ENCODE measurements at regions not wholly inside any gene's neighbourhood (a gene's known extent, or its start where the extent isn't known, plus 50 kb on each side); places are given as distances from the start of the nearest gene placed in this dataset.

DNA sequence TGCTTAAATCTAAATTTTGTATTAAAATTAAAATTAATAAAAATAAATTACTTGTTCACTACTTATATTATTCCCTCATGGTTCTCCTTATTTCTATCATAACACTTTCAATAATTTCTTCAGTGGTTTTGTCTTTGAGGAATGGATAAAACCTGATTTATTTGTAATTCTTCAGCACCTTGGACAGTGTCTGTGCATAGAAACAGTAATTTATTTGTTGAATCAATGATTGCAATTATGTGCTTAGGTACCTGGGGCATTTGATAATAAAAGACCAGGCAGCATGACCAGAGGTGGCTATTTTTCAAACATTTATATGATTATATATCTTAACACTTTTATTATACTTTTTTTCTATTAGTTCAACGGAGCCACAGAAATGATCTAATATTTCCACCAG, 1062.7 kb downstream of the DSC3 start:
- Histone ChIP-seq H3K4me2 (no peak overlapping the region), H3K27ac (no peak overlapping the region), H3K27me3 (no peaks in the 10 kb centered on the region), H3K36me3 (no peaks in the 10 kb centered on the region), H3K9me3 (replicated peaks in 1 of 11) (no peaks in the 10 kb centered on the region), H3K9ac (no peak overlapping the region), H4K20me1 (no peaks in the 10 kb centered on the region), H3K4me1 (no peaks in the 10 kb centered on the region), H3K4me3 (no peak overlapping the region)
- no peak for TF ChIP-seq Cebpa-rat (IDR thresholded peaks at IDR 0.05)

DNA sequence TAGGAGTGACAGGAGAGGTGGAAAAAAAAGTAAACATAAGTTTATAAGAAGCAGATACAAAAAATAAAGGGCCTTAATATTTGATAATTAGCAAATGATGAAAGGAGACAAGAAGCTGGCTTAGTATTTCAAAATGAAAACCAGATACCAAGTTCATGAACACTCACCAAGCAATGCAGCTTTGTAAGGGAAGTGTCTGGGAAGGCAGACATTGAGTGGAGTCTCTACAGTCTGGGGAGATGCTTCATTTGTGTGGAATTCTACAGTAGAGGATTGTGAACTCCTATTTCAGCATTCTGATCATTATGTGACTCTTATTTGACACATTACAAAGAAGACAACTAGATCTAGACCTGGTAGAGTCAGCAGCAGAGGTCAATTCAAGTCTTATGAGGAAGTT, 1072.7 kb downstream of the DSC3 start:
- no peaks in the 10 kb centered on the region for H4K20me1 ChIP-seq
- no peak overlapping the region for H3K9ac ChIP-seq
- no peak for TF ChIP-seq Cebpa-rat (IDR thresholded peaks at IDR 0.05)
- H3K27me3 ChIP-seq: no peaks in the 10 kb centered on the region
- H3K9me3 ChIP-seq (replicated peaks in 1 of 11): no peaks in the 10 kb centered on the region
- no peaks in the 10 kb centered on the region for H3K36me3 ChIP-seq
- no peak overlapping the region for H3K4me2 ChIP-seq
- H3K4me1 ChIP-seq: no peaks in the 10 kb centered on the region
- no peak overlapping the region for H3K4me3 ChIP-seq
- H3K27ac ChIP-seq: no peak overlapping the region

DNA sequence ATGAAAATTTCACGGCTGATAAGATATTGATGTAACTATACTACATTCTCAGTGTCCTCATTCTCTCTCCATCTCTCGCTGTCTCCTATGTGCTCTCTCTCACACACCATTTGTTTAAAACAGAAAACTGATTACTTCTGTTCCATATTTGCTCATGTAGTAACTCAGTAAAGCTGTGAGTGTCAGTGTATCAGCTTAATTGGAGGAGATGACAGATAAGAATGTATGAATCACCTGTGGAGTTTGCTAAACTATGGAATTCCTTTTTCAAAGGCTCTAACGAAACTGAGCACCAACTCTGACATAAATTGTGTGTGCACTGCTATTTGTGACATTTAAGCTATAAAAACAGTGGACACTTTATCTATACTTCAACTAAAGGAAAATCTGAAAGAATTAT, 1080.0 kb downstream of the DSC3 start:
- H3K9me3 ChIP-seq (replicated peaks in 1 of 11): no peaks in the 10 kb centered on the region
- H3K4me1 ChIP-seq: no peaks in the 10 kb centered on the region
- no peak overlapping the region for H3K4me2 ChIP-seq
- no peak overlapping the region for H3K9ac ChIP-seq
- H3K36me3 ChIP-seq: no peaks in the 10 kb centered on the region
- H3K4me3 ChIP-seq: no peak overlapping the region
- no peak for TF ChIP-seq Cebpa-rat (IDR thresholded peaks at IDR 0.05)
- no peaks in the 10 kb centered on the region for H3K27me3 ChIP-seq
- H4K20me1 ChIP-seq: no peaks in the 10 kb centered on the region
- no peak overlapping the region for H3K27ac ChIP-seq

DNA sequence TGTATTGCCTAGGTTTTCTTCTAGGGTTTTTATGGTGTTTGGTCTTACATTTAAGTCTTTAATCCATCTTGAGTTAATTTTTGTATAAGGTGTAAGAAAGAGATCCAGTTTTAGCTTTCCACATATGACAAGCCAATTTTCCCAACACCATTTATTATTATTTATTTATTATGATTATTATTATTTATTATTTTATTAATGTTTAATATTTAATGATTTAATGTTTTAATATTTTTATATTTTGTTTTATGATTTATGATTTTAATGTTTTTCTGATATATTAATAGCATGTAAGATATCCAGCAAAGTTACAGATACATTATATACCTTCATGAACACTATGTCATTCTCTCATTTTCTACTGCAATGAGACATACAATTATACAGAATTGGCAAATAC, 1082.0 kb downstream of the DSC3 start:
- no peaks in the 10 kb centered on the region for H3K4me1 ChIP-seq
- H3K36me3 ChIP-seq: no peaks in the 10 kb centered on the region
- no peaks in the 10 kb centered on the region for H3K27me3 ChIP-seq
- no peak overlapping the region for H3K4me2 ChIP-seq
- no peak for TF ChIP-seq Cebpa-rat (IDR thresholded peaks at IDR 0.05)
- H3K27ac ChIP-seq: no peak overlapping the region
- H4K20me1 ChIP-seq: no peaks in the 10 kb centered on the region
- no peaks in the 10 kb centered on the region for H3K9me3 ChIP-seq (replicated peaks in 1 of 11)
- H3K4me3 ChIP-seq: no peak overlapping the region
- no peak overlapping the region for H3K9ac ChIP-seq

DNA sequence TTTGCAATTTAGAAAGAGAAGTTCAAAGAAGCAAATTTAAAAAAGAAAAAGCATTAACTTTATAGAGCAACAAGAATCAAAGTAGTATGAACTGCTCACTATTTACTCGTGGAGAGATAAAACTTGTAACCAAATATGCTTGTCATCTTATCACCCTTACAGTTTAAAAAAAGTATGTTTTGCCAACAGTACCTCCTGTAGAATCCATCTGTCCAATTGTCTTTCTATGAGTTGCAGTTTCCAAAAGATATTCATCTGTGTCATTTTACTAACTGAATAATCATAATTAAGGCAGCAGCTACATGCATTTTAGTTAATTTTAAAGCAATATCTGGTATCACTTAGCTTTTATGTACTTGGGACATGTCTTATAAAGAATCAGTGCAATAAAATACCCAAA, 1112.3 kb downstream of the DSC3 start:
- H3K27me3 ChIP-seq: no peaks in the 10 kb centered on the region
- no peak overlapping the region for H3K4me2 ChIP-seq
- no peak overlapping the region for H3K4me3 ChIP-seq
- no peak overlapping the region for H3K27ac ChIP-seq
- no peaks in the 10 kb centered on the region for H3K36me3 ChIP-seq
- no peak for TF ChIP-seq Cebpa-rat (IDR thresholded peaks at IDR 0.05)
- H3K9ac ChIP-seq: no peak overlapping the region
- no peaks in the 10 kb centered on the region for H4K20me1 ChIP-seq
- no peaks in the 10 kb centered on the region for H3K9me3 ChIP-seq (replicated peaks in 1 of 11)
- H3K4me1 ChIP-seq: no peaks in the 10 kb centered on the region

DNA sequence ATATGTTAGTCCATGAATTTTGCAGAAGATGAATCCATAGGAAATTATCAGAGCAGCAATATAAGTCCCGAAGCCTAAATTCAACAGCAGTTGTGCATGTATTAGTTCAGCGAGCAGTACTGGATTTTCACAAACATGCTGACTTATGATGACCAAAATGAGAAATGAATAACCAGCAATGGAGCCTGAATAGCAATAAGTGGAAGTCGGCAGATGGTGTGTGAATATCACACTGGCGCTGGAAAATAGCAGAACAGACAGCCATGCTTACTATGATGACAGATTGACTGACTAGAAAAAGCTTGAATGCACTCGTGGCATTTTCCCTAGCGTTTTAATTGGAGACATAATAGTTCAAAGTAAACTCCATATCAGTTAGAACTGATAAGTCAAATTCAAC, 1114.5 kb downstream of the DSC3 start:
- no peak overlapping the region for H3K9ac ChIP-seq
- no peak overlapping the region for H3K27ac ChIP-seq
- TF ChIP-seq Cebpa-rat (IDR thresholded peaks at IDR 0.05): no peak
- H3K4me1 ChIP-seq: no peaks in the 10 kb centered on the region
- no peak overlapping the region for H3K4me2 ChIP-seq
- no peaks in the 10 kb centered on the region for H3K36me3 ChIP-seq
- no peaks in the 10 kb centered on the region for H3K27me3 ChIP-seq
- H3K4me3 ChIP-seq: no peak overlapping the region
- no peaks in the 10 kb centered on the region for H3K9me3 ChIP-seq (replicated peaks in 1 of 11)
- no peaks in the 10 kb centered on the region for H4K20me1 ChIP-seq

DNA sequence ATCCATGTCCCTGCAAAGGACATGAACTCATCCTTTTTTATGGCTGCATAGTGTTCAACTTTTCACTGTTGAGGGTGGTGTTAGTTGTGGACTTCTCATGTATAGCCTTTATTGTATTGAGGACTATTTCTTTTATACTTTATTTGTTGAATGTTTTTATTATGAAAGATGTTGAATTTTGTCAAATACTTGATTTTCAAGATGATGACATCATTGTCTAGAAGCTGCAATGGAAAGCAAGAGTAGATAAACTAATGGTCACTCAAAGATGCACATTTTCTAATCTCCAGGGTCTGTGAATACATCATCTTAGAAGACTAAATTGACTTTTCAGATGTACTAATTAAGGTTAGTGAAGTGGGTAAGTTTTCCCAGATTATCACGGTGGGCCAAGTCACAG, 1117.0 kb downstream of the DSC3 start:
- Histone ChIP-seq H3K4me2 (no peak overlapping the region), H3K27ac (no peak overlapping the region), H4K20me1 (no peaks in the 10 kb centered on the region), H3K4me1 (no peaks in the 10 kb centered on the region), H3K9me3 (replicated peaks in 1 of 11) (no peaks in the 10 kb centered on the region), H3K27me3 (no peaks in the 10 kb centered on the region), H3K4me3 (no peak overlapping the region), H3K9ac (no peak overlapping the region), H3K36me3 (no peaks in the 10 kb centered on the region)
- no peak for TF ChIP-seq Cebpa-rat (IDR thresholded peaks at IDR 0.05)

DNA sequence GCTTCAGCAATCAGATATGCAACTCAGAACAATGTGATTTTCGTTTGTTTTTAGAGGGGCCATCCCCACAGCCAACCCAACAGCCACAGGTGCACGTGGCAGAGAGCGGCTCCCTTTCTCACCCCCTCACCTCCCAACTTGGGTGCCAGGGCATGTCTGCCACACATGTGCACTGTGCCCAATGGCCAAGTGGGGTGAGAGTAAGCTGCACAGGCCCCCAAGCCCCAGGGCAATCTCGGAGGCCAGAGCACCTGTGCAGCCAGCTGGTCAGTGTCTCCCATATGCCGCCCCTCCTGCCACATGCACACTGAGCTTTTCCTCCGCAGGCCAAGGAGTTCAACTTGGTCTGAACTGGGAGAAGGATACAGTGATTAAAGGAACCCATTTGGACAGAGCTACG, 1130.2 kb downstream of the DSC3 start:
- no peak overlapping the region for H3K9ac ChIP-seq
- H3K36me3 ChIP-seq: no peaks in the 10 kb centered on the region
- no peaks in the 10 kb centered on the region for H4K20me1 ChIP-seq
- TF ChIP-seq Cebpa-rat (IDR thresholded peaks at IDR 0.05): no peak
- H3K4me1 ChIP-seq: no peaks in the 10 kb centered on the region
- H3K27me3 ChIP-seq: no peaks in the 10 kb centered on the region
- H3K4me3 ChIP-seq: no peak overlapping the region
- H3K27ac ChIP-seq: no peak overlapping the region
- no peak overlapping the region for H3K4me2 ChIP-seq
- H3K9me3 ChIP-seq (replicated peaks in 1 of 11): no peaks in the 10 kb centered on the region

DNA sequence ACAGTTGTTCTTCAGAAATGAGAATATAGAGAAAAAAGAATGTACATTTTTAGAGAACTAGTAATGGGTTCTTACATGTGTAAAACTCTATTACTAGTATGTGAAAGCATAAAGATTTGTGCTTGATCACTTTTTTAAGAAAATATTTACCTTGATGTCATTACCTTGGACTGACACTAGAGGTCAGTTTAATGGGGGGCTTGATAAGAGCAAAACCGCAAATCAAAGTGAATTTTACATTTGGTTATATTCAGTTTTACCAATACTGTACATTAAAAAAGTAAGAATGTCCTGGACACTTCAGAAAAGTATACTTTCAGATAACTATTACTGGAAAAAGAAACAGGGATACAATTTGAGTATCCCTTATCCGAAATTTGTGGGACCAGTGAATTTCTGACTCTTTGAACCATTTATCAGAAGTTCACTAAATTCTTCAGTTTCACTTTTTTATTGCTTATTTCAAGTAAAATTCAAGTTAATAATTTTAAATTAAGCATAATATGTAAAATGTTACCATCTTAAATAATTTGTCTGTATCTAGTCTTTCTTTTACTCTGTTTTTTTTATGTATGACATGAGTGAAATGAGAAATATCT, 1149.5 kb downstream of the DSC3 start:
- no peak overlapping the region for H3K4me2 ChIP-seq
- no peaks in the 10 kb centered on the region for H3K27me3 ChIP-seq
- H3K4me3 ChIP-seq: no peak overlapping the region
- H3K36me3 ChIP-seq: no peaks in the 10 kb centered on the region
- no peak overlapping the region for H3K9ac ChIP-seq
- H4K20me1 ChIP-seq: no peaks in the 10 kb centered on the region
- no peak for TF ChIP-seq Cebpa-rat (IDR thresholded peaks at IDR 0.05)
- no peak overlapping the region for H3K27ac ChIP-seq
- H3K9me3 ChIP-seq (replicated peaks in 1 of 11): 0 out of 22 replicates have a peak, but pooled peaks cover 0 to 1% (median 0%) of the 10 kb centered on the region in 11 experiments
- H3K4me1 ChIP-seq: no peaks in the 10 kb centered on the region

DNA sequence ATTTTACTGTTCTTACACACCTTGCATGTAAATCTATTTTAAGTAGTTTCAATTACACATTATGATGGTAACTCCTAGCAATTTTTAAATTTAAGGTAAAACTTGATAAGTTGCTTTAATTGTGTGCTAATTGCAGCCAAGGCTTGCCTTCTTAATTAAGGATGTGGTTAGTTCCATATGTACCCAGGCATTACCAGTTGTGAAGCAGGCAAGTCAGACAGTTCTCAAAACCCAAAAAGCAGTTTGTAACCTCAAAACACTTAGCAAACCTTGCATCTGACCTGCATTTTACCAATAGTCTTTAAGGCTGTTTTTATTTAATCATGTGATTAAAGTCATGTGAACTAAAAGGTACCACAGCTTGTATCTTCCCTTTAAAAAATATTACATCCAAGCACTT, 1159.4 kb downstream of the DSC3 start:
- H3K36me3 ChIP-seq: no peaks in the 10 kb centered on the region
- H3K9me3 ChIP-seq (replicated peaks in 1 of 11): peaks cover 0 to 5% (median 0%) of the 10 kb centered on the region in 11 experiments; a peak in 1 of 22 replicates
- H3K27ac ChIP-seq: no peak overlapping the region
- TF ChIP-seq Cebpa-rat (IDR thresholded peaks at IDR 0.05): no peak
- H4K20me1 ChIP-seq: no peaks in the 10 kb centered on the region
- H3K4me1 ChIP-seq: 0 out of 20 replicates have a peak, but pooled peaks cover 0 to 4% (median 0%) of the 10 kb centered on the region in 10 experiments
- no peak overlapping the region for H3K4me2 ChIP-seq
- H3K4me3 ChIP-seq: no peak overlapping the region
- H3K27me3 ChIP-seq: no peaks in the 10 kb centered on the region
- H3K9ac ChIP-seq: no peak overlapping the region

Measured in BLaER1 treated with 17β-estradiol and CSF1 and Interleukin-3, amounts not matched to agents 10 nM and 100 nM (cell line).